Right lobe of liver (tissue), 6 donors: ENCODE measurements at regions not wholly inside any gene's neighbourhood (a gene's known extent, or its start where the extent isn't known, plus 50 kb on each side); places are given as distances from the start of the nearest gene placed in this dataset.

ENCODE experiments used
- ATAC-seq, 4 donors: fragments of 200-7000 bp; cut with Tn5 transposase; one replicate each; pipeline ENCODE4 v1.9.1; 2020; ENCODE audit warnings: mild to moderate bottlenecking in 4 of 4, moderate library complexity in 4 of 4
- DNase-seq, 3 donors: peaks; one replicate each; pipeline ENCODE4 v3.0.0-alpha.2; 2020
- H3K27ac ChIP-seq, 3 donors: fragments of 200-600 bp; one replicate each; pipeline ENCODE4 v1.8.0; 2022
- H3K27me3 ChIP-seq, 2 donors: fragments of 200-600 bp; one replicate each; pipeline ENCODE4 v1.8.0; 2022
- H3K36me3 ChIP-seq, 4 donors: fragments of 200-600 bp; sonication (generic) in 1 of 4; one replicate each; pipeline versions ENCODE4 v1.5.1 to v1.8.0; 2017 to 2022; ENCODE audit warnings: control low read depth in 1 of 4
- H3K4me1 ChIP-seq, 4 donors: fragments of 200-600 bp; sonication (generic) in 1 of 4; one replicate each; pipeline versions ENCODE4 v1.5.1 to v1.8.0; 2017 to 2022; ENCODE audit warnings: control low read depth in 1 of 4
- H3K4me3 ChIP-seq, 3 donors: fragments of 200-600 bp; one replicate each; pipeline ENCODE4 v1.8.0; 2022
- H3K9me3 ChIP-seq, 4 donors: fragments of 200-600 bp; sonication (generic) in 1 of 4; one replicate each; pipeline versions ENCODE4 v1.5.1 to v1.8.0; 2017 to 2022; ENCODE audit warnings: control low read depth in 1 of 4
- POLR2A ChIP-seq: fragments of 450-650 bp; IDR thresholded peaks from one replicate; pipeline ENCODE4 v1.6.1; 2017; ENCODE audit warnings: antibody characterized with exemption, mild to moderate bottlenecking
- WGBS: methylation state at CpG from one replicate; pipeline ENCODE4 v1.1.6; 2018; ENCODE audit warnings: low coverage, low lambda C conversion rate; ENCODE audit not compliant: insufficient coverage; ENCODE audit errors: missing lambda C conversion rate; 5-methylcytosine and 5-hydroxymethylcytosine counted together
- intact Hi-C, 2 donors: fragments of 100-400 bp; cut with DNase I; formaldehyde crosslinking; loops; one replicate each; pipeline versions ENCODE4 v1.11.2 to v1.14.1; 2022
- TF ChIP-seq, protein P1 (sequence below), 4 donors: fragments of 200-600 bp in 3 of 4; fragments of 450-650 bp in 1 of 4; IDR thresholded peaks; one replicate each; pipeline versions ENCODE4 v1.5.1 to v1.8.0; 2016 to 2022; ENCODE audit warnings: antibody characterized with exemption in 4 of 4, mild to moderate bottlenecking in 2 of 4
- donor health status: DM: no; HTN: yes; CAD: no.
- donor health status: DM: no; HTN: no; CAD: no.
- donor health status: DM: no; HTN: no; CAD: no.
- donor health status: DM: no; HTN: yes; CAD: no.
- donor health status: DM: no; HTN: yes; CAD: no.

DNA sequence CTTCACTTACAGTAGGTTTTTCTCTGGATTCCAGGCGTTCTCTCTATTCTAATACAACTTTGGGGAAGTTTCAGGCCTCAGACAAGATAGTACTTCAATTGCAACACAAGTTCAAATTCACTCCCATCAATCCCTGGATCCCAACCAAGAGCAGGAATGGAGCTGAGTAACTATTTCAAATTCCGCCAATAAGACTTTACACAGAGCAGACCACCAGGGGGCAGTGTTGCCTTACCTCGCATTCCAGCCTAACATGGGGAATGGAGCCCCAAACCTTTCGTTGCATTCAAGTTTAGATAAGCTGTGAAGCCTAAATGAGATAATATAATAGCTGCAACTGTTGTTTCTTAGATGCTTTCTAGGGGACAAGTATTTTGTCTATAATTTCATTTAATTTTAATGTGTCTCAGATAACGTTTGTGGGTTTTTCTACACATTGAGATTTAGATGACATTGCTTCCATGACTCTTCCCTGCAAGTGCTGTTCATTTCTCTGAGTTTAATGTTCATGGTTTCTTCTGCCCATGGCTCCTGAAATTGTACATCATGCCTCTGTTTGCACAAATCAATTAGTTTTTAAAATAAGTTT lies 186.7 kb downstream of the NSUN3 start:
- Histone ChIP-seq H3K27me3 (no peaks in the 10 kb centered on the region), H3K4me1 (no peaks in the 10 kb centered on the region), H3K36me3 (no peaks in the 10 kb centered on the region), H3K27ac (no peak overlapping the region), H3K9me3 (no peaks in the 10 kb centered on the region), H3K4me3 (no peak overlapping the region)
- TF ChIP-seq, protein P1, sequence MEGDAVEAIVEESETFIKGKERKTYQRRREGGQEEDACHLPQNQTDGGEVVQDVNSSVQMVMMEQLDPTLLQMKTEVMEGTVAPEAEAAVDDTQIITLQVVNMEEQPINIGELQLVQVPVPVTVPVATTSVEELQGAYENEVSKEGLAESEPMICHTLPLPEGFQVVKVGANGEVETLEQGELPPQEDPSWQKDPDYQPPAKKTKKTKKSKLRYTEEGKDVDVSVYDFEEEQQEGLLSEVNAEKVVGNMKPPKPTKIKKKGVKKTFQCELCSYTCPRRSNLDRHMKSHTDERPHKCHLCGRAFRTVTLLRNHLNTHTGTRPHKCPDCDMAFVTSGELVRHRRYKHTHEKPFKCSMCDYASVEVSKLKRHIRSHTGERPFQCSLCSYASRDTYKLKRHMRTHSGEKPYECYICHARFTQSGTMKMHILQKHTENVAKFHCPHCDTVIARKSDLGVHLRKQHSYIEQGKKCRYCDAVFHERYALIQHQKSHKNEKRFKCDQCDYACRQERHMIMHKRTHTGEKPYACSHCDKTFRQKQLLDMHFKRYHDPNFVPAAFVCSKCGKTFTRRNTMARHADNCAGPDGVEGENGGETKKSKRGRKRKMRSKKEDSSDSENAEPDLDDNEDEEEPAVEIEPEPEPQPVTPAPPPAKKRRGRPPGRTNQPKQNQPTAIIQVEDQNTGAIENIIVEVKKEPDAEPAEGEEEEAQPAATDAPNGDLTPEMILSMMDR (IDR thresholded peaks at IDR 0.05), result peak; percentile 63 to 89 (median 84)
- TF ChIP-seq POLR2A, result no peak
- intact Hi-C loops, result no loop called here
- DNase-seq, result peak; percentile 64 to 75 (median 65)
- peak; percentile 92 to 99 (median 96) for ATAC-seq
- WGBS, result 16% methylated on average over 4 of the region's 5 CpGs

DNA sequence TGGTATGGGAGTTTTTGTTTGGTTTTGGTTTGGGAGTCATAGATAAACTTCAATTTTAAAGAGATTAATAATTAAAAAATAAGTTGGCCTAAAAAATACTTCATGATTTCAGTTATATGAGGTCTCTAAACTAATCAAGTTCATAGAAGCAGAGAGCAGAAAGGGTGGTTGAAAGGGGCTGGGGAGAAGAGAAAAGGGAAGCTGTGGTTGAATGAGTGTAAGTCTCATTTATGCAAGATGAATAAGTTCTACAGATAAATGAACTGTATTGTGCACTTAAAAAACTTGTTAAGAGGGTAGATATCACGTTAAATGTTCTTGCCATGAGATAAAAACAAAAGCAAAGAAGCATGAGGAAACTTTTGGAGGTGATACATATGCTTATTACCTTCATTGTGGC lies 188.7 kb downstream of the NSUN3 start:
- TF ChIP-seq, protein P1 (IDR thresholded peaks at IDR 0.05), result no peak
- no peak for TF ChIP-seq POLR2A
- ATAC-seq (no peak), DNase-seq (no peak)
- Histone ChIP-seq H3K27ac (no peak overlapping the region), H3K36me3 (no peaks in the 10 kb centered on the region), H3K27me3 (no peaks in the 10 kb centered on the region), H3K4me1 (no peaks in the 10 kb centered on the region), H3K4me3 (no peak overlapping the region), H3K9me3 (no peaks in the 10 kb centered on the region)
- 24% methylated on average over 1 of the region's 1 CpG for WGBS
- intact Hi-C loops, result no loop called here

DNA sequence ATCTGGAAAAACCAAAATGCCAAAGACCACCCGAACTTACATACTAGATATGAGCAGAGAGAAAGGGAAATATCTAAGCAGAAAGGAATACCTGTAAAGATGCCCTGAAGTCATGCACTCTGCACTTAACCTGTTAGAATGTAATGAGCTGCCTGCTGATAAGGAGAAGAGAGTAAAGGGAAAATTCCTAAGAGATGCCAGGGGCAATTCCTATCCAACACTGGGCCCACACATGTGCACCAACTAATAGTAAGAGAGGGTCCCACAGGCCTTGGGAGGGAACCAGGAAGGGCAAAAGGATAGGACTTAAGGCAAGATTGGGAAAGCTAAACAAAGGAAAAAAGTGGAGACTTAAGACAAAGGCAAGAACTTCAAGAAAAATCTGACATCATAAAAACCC lies 189.5 kb downstream of the NSUN3 start:
- intact Hi-C loops, result no loop called here
- whole genome bisulfite sequencing, result 43% methylated on average over 1 of the region's 1 CpG
- H3K4me1 ChIP-seq, result no peaks in the 10 kb centered on the region

DNA sequence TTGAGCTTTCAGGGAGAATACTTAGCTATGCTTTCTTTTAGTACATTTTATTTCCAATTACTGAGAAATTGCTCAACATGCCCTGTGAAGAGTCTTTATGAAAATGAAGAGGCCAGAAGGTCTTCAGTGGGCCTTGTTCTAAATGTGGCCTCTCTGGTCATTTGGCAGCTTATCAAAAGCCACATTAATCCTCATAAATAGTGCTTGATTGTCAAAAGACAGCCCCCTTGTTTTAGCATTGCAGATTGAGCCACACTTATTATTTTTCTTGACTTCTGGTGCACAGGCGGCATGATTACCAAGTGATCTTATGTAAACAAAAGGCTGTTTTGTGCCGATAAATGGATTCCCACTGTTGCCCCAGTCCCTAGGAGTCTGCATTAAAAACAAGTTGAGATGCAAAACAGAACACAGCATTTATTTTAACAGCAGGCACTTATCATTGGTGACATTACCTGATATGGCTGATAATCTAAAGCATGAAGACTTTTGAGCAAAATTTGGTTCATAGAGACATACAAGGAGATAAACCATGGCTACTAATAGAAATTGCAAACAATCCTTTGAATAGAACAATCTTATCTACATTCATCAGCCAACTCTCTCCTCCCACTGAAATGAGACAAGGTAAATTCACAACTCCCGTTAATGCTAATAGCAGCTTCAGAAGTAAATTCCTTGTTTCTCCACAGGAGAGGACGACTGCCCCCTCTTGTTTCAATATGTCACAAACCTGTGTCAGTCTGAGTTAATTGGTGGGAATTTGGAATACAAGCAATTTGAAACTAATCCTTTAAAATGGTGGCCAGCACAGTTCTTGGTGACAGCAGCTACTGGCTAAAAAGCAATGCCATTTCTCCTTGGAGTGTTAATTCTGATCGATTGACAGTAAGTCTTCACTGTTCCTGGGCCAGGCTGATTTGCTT lies 194.3 kb downstream of the NSUN3 start:
- no peaks in the 10 kb centered on the region for H3K36me3 ChIP-seq
- H3K4me1 ChIP-seq, result no peaks in the 10 kb centered on the region
- intact Hi-C loops, result no loop called here
- H3K27ac ChIP-seq, result no peak overlapping the region
- 35% methylated on average over 5 of the region's 5 CpGs for WGBS
- DNase-seq (no peak), ATAC-seq (no peak)
- no peak overlapping the region for H3K4me3 ChIP-seq
- TF ChIP-seq, protein P1 (IDR thresholded peaks at IDR 0.05), result no peak
- no peak for TF ChIP-seq POLR2A
- no peaks in the 10 kb centered on the region for H3K9me3 ChIP-seq
- no peaks in the 10 kb centered on the region for H3K27me3 ChIP-seq

More for the DNA sequence above, 189.5 kb downstream of the NSUN3 start:
- no peak overlapping the region for H3K27ac ChIP-seq
- no peak overlapping the region for H3K4me3 ChIP-seq
- no peaks in the 10 kb centered on the region for H3K36me3 ChIP-seq
- ATAC-seq (no peak), DNase-seq (no peak)
- no peak for TF ChIP-seq POLR2A
- TF ChIP-seq, protein P1 (IDR thresholded peaks at IDR 0.05), result no peak
- no peaks in the 10 kb centered on the region for H3K9me3 ChIP-seq
- no peaks in the 10 kb centered on the region for H3K27me3 ChIP-seq
